ENCODE measurements at regions not wholly inside any gene's neighbourhood (a gene's known extent, or its start where the extent isn't known, plus 50 kb on each side); places are given as distances from the start of the nearest gene placed in this dataset.

GRCh38 chr5:56589481-56589860 lies 225.9 kb upstream of the MAP3K1 start:
- no peak for TF ChIP-seq TAF1 (IDR thresholded peaks at IDR 0.05; ENCODE audit: low read depth, low read length)
- no peak for TF ChIP-seq PAX5 (IDR thresholded peaks at IDR 0.05; ENCODE audit: insufficient read depth, low read length, severe bottlenecking)
- no peak for TF ChIP-seq POLR2AphosphoS5 (IDR thresholded peaks at IDR 0.05; ENCODE audit: low read depth, low read length)
- TF ChIP-seq POU2F2 (IDR thresholded peaks at IDR 0.05; ENCODE audit: low read depth, low read length): no peak
- DNase-seq (ENCODE audit: insufficient read length, low spot score) (no peak), FAIRE-seq (peak; percentile 13)

GRCh38 chr5:56588636-56589480 lies 226.5 kb upstream of the MAP3K1 start:
- peak; percentile 65 for DNase-seq (ENCODE audit: insufficient read length, low spot score)
- TF ChIP-seq SPI1 (IDR thresholded peaks at IDR 0.05; ENCODE audit: low read depth, low read length): peak; percentile 38; the same call in 1 of the 2 replicates
- TF ChIP-seq PAX5 (IDR thresholded peaks at IDR 0.05; ENCODE audit: insufficient read depth, low read length, severe bottlenecking): no peak
- TF ChIP-seq POLR2A (IDR thresholded peaks at IDR 0.05; ENCODE audit: low read depth, low read length): peak; percentile 44; the same call in 1 of the 2 replicates
- peak; percentile 96 for FAIRE-seq

- TF ChIP-seq POLR2AphosphoS5 (IDR thresholded peaks at IDR 0.05; ENCODE audit: low read depth, low read length) (no peak), POU2F2 (IDR thresholded peaks at IDR 0.05; ENCODE audit: low read depth, low read length) (no peak), POLR2A (IDR thresholded peaks at IDR 0.05; ENCODE audit: low read depth, low read length) (no peak), PAX5 (IDR thresholded peaks at IDR 0.05; ENCODE audit: insufficient read depth, low read length, severe bottlenecking) (no peak), SPI1 (IDR thresholded peaks at IDR 0.05; ENCODE audit: low read depth, low read length) (no peak), TAF1 (IDR thresholded peaks at IDR 0.05; ENCODE audit: low read depth, low read length) (no peak)
- DNase-seq (ENCODE audit: insufficient read length, low spot score): no peak
- no peak for FAIRE-seq
Measured at GRCh38 chr5:56588131-56588487, 227.2 kb upstream of the MAP3K1 start.

GRCh38 chr5:56587381-56588130 lies 227.8 kb upstream of the MAP3K1 start:
- TF ChIP-seq POLR2A (IDR thresholded peaks at IDR 0.05; ENCODE audit: low read depth, low read length) (no peak), PAX5 (IDR thresholded peaks at IDR 0.05; ENCODE audit: insufficient read depth, low read length, severe bottlenecking) (no peak), POLR2AphosphoS5 (IDR thresholded peaks at IDR 0.05; ENCODE audit: low read depth, low read length) (no peak), POU2F2 (IDR thresholded peaks at IDR 0.05; ENCODE audit: low read depth, low read length) (no peak), SPI1 (IDR thresholded peaks at IDR 0.05; ENCODE audit: low read depth, low read length) (no peak), TAF1 (IDR thresholded peaks at IDR 0.05; ENCODE audit: low read depth, low read length) (no peak)
- no peak for FAIRE-seq
- no peak for DNase-seq (ENCODE audit: insufficient read length, low spot score)

GRCh38 chr5:56585999-56586691 lies 229.2 kb upstream of the MAP3K1 start:
- TF ChIP-seq SPI1 (IDR thresholded peaks at IDR 0.05; ENCODE audit: low read depth, low read length) (no peak), PAX5 (IDR thresholded peaks at IDR 0.05; ENCODE audit: insufficient read depth, low read length, severe bottlenecking) (no peak), TAF1 (IDR thresholded peaks at IDR 0.05; ENCODE audit: low read depth, low read length) (no peak), POU2F2 (IDR thresholded peaks at IDR 0.05; ENCODE audit: low read depth, low read length) (no peak), POLR2A (IDR thresholded peaks at IDR 0.05; ENCODE audit: low read depth, low read length) (no peak), POLR2AphosphoS5 (IDR thresholded peaks at IDR 0.05; ENCODE audit: low read depth, low read length) (no peak)
- FAIRE-seq (no peak), DNase-seq (ENCODE audit: insufficient read length, low spot score) (no peak)

GRCh38 chr5:56585461-56585860 lies 229.9 kb upstream of the MAP3K1 start:
- FAIRE-seq (no peak), DNase-seq (ENCODE audit: insufficient read length, low spot score) (no peak)
- TF ChIP-seq POU2F2 (IDR thresholded peaks at IDR 0.05; ENCODE audit: low read depth, low read length) (no peak), TAF1 (IDR thresholded peaks at IDR 0.05; ENCODE audit: low read depth, low read length) (no peak), SPI1 (IDR thresholded peaks at IDR 0.05; ENCODE audit: low read depth, low read length) (no peak), POLR2AphosphoS5 (IDR thresholded peaks at IDR 0.05; ENCODE audit: low read depth, low read length) (no peak), PAX5 (IDR thresholded peaks at IDR 0.05; ENCODE audit: insufficient read depth, low read length, severe bottlenecking) (no peak), POLR2A (IDR thresholded peaks at IDR 0.05; ENCODE audit: low read depth, low read length) (no peak)

- no peak for DNase-seq (ENCODE audit: insufficient read length, low spot score)
- FAIRE-seq: no peak
- TF ChIP-seq POU2F2 (IDR thresholded peaks at IDR 0.05; ENCODE audit: low read depth, low read length) (no peak), POLR2AphosphoS5 (IDR thresholded peaks at IDR 0.05; ENCODE audit: low read depth, low read length) (no peak), TAF1 (IDR thresholded peaks at IDR 0.05; ENCODE audit: low read depth, low read length) (no peak), SPI1 (IDR thresholded peaks at IDR 0.05; ENCODE audit: low read depth, low read length) (no peak), POLR2A (IDR thresholded peaks at IDR 0.05; ENCODE audit: low read depth, low read length) (no peak), PAX5 (IDR thresholded peaks at IDR 0.05; ENCODE audit: insufficient read depth, low read length, severe bottlenecking) (no peak)
Measured at GRCh38 chr5:56581426-56581825, 233.9 kb upstream of the MAP3K1 start.

- FAIRE-seq (no peak), DNase-seq (ENCODE audit: insufficient read length, low spot score) (no peak)
- no peak for TF ChIP-seq PAX5 (IDR thresholded peaks at IDR 0.05; ENCODE audit: insufficient read depth, low read length, severe bottlenecking)
- no peak for TF ChIP-seq TAF1 (IDR thresholded peaks at IDR 0.05; ENCODE audit: low read depth, low read length)
- no peak for TF ChIP-seq SPI1 (IDR thresholded peaks at IDR 0.05; ENCODE audit: low read depth, low read length)
- TF ChIP-seq POLR2A (IDR thresholded peaks at IDR 0.05; ENCODE audit: low read depth, low read length): no peak
- TF ChIP-seq POLR2AphosphoS5 (IDR thresholded peaks at IDR 0.05; ENCODE audit: low read depth, low read length): no peak
- TF ChIP-seq POU2F2 (IDR thresholded peaks at IDR 0.05; ENCODE audit: low read depth, low read length): no peak
Measured at GRCh38 chr5:56580864-56581263, 234.5 kb upstream of the MAP3K1 start.

GRCh38 chr5:56575821-56576220 lies 239.5 kb upstream of the MAP3K1 start:
- TF ChIP-seq SPI1 (IDR thresholded peaks at IDR 0.05; ENCODE audit: low read depth, low read length) (peak; percentile 48; the same call in 1 of the 2 replicates), TAF1 (IDR thresholded peaks at IDR 0.05; ENCODE audit: low read depth, low read length) (no peak)
- DNase-seq (ENCODE audit: insufficient read length, low spot score) (no peak), FAIRE-seq (no peak)

All from GM12891 (cell line).